ENCODE measurements at regions not wholly inside any gene's neighbourhood (a gene's known extent, or its start where the extent isn't known, plus 50 kb on each side); places are given as distances from the start of the nearest gene placed in this dataset.

GRCh38 chr11:129324533-129325175 is 51.0 kb upstream of the BARX2 start:
- TF ChIP-seq POLR2A (IDR thresholded peaks at IDR 0.05) (no peak), EP300 (IDR thresholded peaks at IDR 0.05) (no peak), CTCF (IDR thresholded peaks at IDR 0.05) (no peak)
- no peak overlapping the region for H3K27ac ChIP-seq
- no peak overlapping the region for H3K4me3 ChIP-seq
- no peaks in the 10 kb centered on the region for H3K4me1 ChIP-seq (ENCODE audit: insufficient read depth)
- no peaks in the 10 kb centered on the region for H3K9me3 ChIP-seq
- 64 to 67% (median 65%) methylated on average over 10 of the region's 10 CpGs for WGBS, 3 donors
- DNase-seq: no peak
- H3K36me3 ChIP-seq: no peaks in the 10 kb centered on the region
- H3K27me3 ChIP-seq: no peaks in the 10 kb centered on the region
- intact Hi-C loops (cut with DNase I): no loop called here

GRCh38 chr11:129323896-129324502 is 51.6 kb upstream of the BARX2 start:
- Histone ChIP-seq H3K36me3 (no peaks in the 10 kb centered on the region), H3K27ac (no peak overlapping the region), H3K4me1 (ENCODE audit: insufficient read depth) (no peaks in the 10 kb centered on the region), H3K9me3 (no peaks in the 10 kb centered on the region), H3K27me3 (no peaks in the 10 kb centered on the region), H3K4me3 (no peak overlapping the region)
- 52 to 58% (median 52%) methylated on average over 12 of the region's 12 CpGs for WGBS, 3 donors
- DNase-seq: no peak
- TF ChIP-seq CTCF (IDR thresholded peaks at IDR 0.05) (no peak), EP300 (IDR thresholded peaks at IDR 0.05) (no peak), POLR2A (IDR thresholded peaks at IDR 0.05) (no peak)
- intact Hi-C loops (cut with DNase I): no loop called here

- no peaks in the 10 kb centered on the region for H3K9me3 ChIP-seq
- intact Hi-C loops (cut with DNase I): no loop called here
- no peaks in the 10 kb centered on the region for H3K27me3 ChIP-seq
- TF ChIP-seq POLR2A (IDR thresholded peaks at IDR 0.05): no peak
- no peak for TF ChIP-seq CTCF (IDR thresholded peaks at IDR 0.05)
- H3K36me3 ChIP-seq: no peaks in the 10 kb centered on the region
- WGBS, 3 donors: 80 to 87% (median 87%) methylated on average over 8 of the region's 8 CpGs
- no peak for DNase-seq
- no peak overlapping the region for H3K27ac ChIP-seq
- H3K4me1 ChIP-seq (ENCODE audit: insufficient read depth): no peaks in the 10 kb centered on the region
- no peak overlapping the region for H3K4me3 ChIP-seq
These were observed 52.7 kb upstream of the BARX2 start for GRCh38 chr11:129322941-129323340.

GRCh38 chr11:129321076-129321475 is 54.6 kb upstream of the BARX2 start:
- H3K36me3 ChIP-seq: no peaks in the 10 kb centered on the region
- H3K4me1 ChIP-seq (ENCODE audit: insufficient read depth): no peaks in the 10 kb centered on the region
- WGBS, 3 donors: 76 to 90% (median 82%) methylated on average over 2 of the region's 2 CpGs
- no peaks in the 10 kb centered on the region for H3K9me3 ChIP-seq
- no peak overlapping the region for H3K27ac ChIP-seq
- intact Hi-C loops (cut with DNase I): no loop called here
- H3K4me3 ChIP-seq: no peak overlapping the region
- no peaks in the 10 kb centered on the region for H3K27me3 ChIP-seq
- TF ChIP-seq CTCF (IDR thresholded peaks at IDR 0.05) (no peak), EP300 (IDR thresholded peaks at IDR 0.05) (no peak), POLR2A (IDR thresholded peaks at IDR 0.05) (no peak)
- no peak for DNase-seq

All from ovary (tissue), 7 donors.